Prostate gland (tissue), 2 donors: ENCODE measurements at regions not wholly inside any gene's neighbourhood (a gene's known extent, or its start where the extent isn't known, plus 50 kb on each side); places are given as distances from the start of the nearest gene placed in this dataset.

Experiments
- POLR2A ChIP-seq: fragments of 450-650 bp; IDR thresholded peaks from one replicate; pipeline ENCODE4 v1.6.1; 2016; ENCODE audit warnings: antibody characterized with exemption, mild to moderate bottlenecking
- POLR2AphosphoS5 ChIP-seq: sonication (generic); formaldehyde crosslinking; IDR thresholded peaks from one replicate; pipeline ENCODE4 v1.6.1; 2017; ENCODE audit warnings: antibody characterized with exemption
- TF ChIP-seq, protein P1 (sequence below), 4 experiments: fragments of 200-600 bp in 2 of 4; fragments of 450-650 bp in 2 of 4; sonication (generic) in 2 of 4; IDR thresholded peaks; 1 replicate in 3 of 4; 2 replicates in 1 of 4; pipeline ENCODE4 v1.5.1; 2016 to 2019; ENCODE audit warnings: antibody characterized with exemption in 4 of 4, mild to moderate bottlenecking in 2 of 4, moderate library complexity in 2 of 4

DNA sequence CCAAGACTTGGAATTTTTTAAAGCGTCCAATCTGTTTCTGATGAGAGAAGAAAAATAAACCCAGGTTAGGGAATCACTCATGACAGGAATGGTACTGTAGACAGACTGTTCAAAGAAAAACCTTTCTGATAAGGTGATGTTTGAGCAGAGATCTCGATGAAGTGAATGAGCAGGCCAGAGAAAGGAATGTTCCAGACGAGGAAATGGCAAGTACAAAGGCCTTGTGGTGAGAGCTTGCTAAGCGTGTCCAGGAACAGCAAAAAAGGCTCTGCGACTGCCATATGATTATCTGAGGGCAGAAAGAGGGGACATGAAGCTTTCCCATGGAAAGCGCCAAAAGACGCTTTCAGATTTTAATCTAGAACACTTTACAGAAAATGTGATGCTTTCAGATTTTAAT, 458.4 kb upstream of the SOX5 start:
- TF ChIP-seq POLR2AphosphoS5 (no peak), POLR2A (no peak)
- TF ChIP-seq, protein P1, sequence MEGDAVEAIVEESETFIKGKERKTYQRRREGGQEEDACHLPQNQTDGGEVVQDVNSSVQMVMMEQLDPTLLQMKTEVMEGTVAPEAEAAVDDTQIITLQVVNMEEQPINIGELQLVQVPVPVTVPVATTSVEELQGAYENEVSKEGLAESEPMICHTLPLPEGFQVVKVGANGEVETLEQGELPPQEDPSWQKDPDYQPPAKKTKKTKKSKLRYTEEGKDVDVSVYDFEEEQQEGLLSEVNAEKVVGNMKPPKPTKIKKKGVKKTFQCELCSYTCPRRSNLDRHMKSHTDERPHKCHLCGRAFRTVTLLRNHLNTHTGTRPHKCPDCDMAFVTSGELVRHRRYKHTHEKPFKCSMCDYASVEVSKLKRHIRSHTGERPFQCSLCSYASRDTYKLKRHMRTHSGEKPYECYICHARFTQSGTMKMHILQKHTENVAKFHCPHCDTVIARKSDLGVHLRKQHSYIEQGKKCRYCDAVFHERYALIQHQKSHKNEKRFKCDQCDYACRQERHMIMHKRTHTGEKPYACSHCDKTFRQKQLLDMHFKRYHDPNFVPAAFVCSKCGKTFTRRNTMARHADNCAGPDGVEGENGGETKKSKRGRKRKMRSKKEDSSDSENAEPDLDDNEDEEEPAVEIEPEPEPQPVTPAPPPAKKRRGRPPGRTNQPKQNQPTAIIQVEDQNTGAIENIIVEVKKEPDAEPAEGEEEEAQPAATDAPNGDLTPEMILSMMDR (IDR thresholded peaks at IDR 0.05), result no peak
